Immature natural killer cell (primary cell): ENCODE measurements at regions not wholly inside any gene's neighbourhood (a gene's known extent, or its start where the extent isn't known, plus 50 kb on each side); places are given as distances from the start of the nearest gene placed in this dataset.

ENCODE experiments used
- DNase-seq, 3 donors: peaks; one replicate each; pipeline ENCODE4 v3.0.0; 2022; ENCODE audit warnings: mixed read lengths in 1 of 3
- H3K27ac Mint-ChIP-seq, 6 donors: one replicate each; pipeline ENCODE4 v1.8.0; 2020; ENCODE audit warnings: mixed read lengths in 6 of 6, mild to moderate bottlenecking in 5 of 6, inconsistent platforms in 4 of 6, moderate library complexity in 3 of 6
- H3K27me3 Mint-ChIP-seq, 3 donors: one replicate each; pipeline ENCODE4 v1.8.0; 2020 to 2021; ENCODE audit warnings: low read depth in 3 of 3, mild to moderate bottlenecking in 3 of 3, mixed read lengths in 3 of 3, moderate library complexity in 3 of 3, inconsistent platforms in 1 of 3
- H3K36me3 Mint-ChIP-seq, 3 donors: one replicate each; pipeline ENCODE4 v1.8.0; 2020; ENCODE audit warnings: mixed read lengths in 3 of 3, inconsistent platforms in 2 of 3, mild to moderate bottlenecking in 2 of 3
- H3K4me1 Mint-ChIP-seq, 2 donors: one replicate each; pipeline ENCODE4 v1.8.0; 2020; ENCODE audit warnings: inconsistent platforms in 2 of 2, mild to moderate bottlenecking in 2 of 2, mixed read lengths in 2 of 2, moderate library complexity in 1 of 2
- H3K4me3 Mint-ChIP-seq, 5 donors: one replicate each; pipeline ENCODE4 v1.8.0; 2020; ENCODE audit warnings: mild to moderate bottlenecking in 5 of 5, mixed read lengths in 5 of 5, inconsistent platforms in 3 of 5, moderate library complexity in 3 of 5
- H3K9me3 Mint-ChIP-seq, 6 donors: one replicate each; pipeline ENCODE4 v1.8.0; 2020; ENCODE audit warnings: mild to moderate bottlenecking in 6 of 6, mixed read lengths in 6 of 6, inconsistent platforms in 4 of 6, moderate library complexity in 3 of 6

DNA sequence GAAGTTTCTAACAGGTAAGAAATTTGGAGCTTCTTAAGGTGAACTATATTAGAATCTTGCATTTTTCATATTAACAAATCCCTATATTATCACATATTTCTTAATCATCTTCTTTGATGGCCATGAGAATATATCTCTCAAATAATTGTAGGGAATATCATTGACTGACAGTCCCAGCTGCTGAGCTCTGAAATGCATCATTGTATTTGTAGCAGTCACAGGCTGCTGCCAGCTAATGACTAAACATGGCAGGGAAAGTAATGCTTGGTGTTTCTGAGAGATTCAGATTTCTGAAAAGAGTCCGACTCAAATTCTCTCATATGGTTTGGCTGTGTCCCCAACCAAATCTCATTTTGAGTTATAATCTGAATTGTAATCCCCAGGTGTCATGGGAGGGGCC, 171.9 kb downstream of the TRAM1L1 start:
- no peak overlapping the region for H3K4me3 Mint-ChIP-seq
- peaks cover 11 to 45% (median 18%) of the 10 kb centered on the region in 6 donors for H3K9me3 Mint-ChIP-seq
- H3K27ac Mint-ChIP-seq = no peak overlapping the region
- no peaks in the 10 kb centered on the region for H3K36me3 Mint-ChIP-seq
- no peaks in the 10 kb centered on the region for H3K4me1 Mint-ChIP-seq
- DNase-seq = no peak
- no peaks in the 10 kb centered on the region for H3K27me3 Mint-ChIP-seq

DNA sequence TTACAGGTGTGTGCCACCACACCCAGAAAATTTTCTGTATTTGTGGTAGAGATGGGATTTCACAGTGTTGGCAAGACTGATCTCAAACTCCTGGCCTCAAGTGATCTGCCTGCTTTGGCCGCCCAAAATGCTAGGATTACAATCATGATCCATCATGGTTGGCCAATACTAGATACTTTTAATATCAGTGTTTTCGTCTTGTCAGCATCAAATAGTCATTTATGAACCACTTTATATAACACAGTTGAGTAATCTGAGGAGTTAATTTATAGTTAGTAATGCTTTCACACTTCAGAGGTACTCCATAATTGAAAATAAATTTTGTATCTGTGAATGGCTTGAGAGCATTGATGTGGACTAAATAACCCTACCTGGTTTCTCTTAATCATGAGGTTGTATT, 178.6 kb downstream of the TRAM1L1 start:
- Mint-ChIP-seq H3K27me3 (no peaks in the 10 kb centered on the region), H3K9me3 (peaks cover 0 to 52% (median 26%) of the 10 kb centered on the region in 6 donors), H3K27ac (no peak overlapping the region), H3K4me1 (no peaks in the 10 kb centered on the region), H3K36me3 (no peaks in the 10 kb centered on the region), H3K4me3 (no peak overlapping the region)
- DNase-seq = no peak

DNA sequence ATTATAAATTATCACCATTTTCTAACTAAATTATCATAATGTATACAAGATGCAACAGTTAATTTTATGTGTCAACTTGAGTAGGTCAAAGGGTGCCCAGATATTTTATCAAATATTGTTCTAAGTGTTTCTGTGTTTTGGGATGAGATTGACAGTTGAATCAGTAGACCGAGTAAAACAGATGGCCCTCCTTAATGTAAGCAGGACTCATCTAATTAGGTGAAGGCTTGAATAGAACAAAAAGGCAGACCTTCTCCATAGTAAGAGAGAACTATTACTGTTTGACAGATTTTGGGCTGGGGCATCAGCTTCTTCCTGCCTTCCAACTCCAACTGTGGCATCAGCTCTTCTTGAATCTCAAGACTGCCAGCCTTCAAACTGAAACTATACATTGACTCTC, 185.8 kb downstream of the TRAM1L1 start:
- no peaks in the 10 kb centered on the region for H3K4me1 Mint-ChIP-seq
- peaks cover 4 to 44% (median 24%) of the 10 kb centered on the region in 6 donors for H3K9me3 Mint-ChIP-seq
- H3K4me3 Mint-ChIP-seq = no peak overlapping the region
- no peak for DNase-seq
- peaks cover 0 to 1% (median 0%) of the 10 kb centered on the region in 3 donors for H3K27me3 Mint-ChIP-seq
- H3K27ac Mint-ChIP-seq = no peak overlapping the region
- H3K36me3 Mint-ChIP-seq = no peaks in the 10 kb centered on the region

- no peaks in the 10 kb centered on the region for H3K4me1 Mint-ChIP-seq
- DNase-seq = no peak
- H3K9me3 Mint-ChIP-seq = peaks cover 6 to 21% (median 11%) of the 10 kb centered on the region in 6 donors
- H3K4me3 Mint-ChIP-seq = no peak overlapping the region
- no peak overlapping the region for H3K27ac Mint-ChIP-seq
- no peaks in the 10 kb centered on the region for H3K36me3 Mint-ChIP-seq
- H3K27me3 Mint-ChIP-seq = no peaks in the 10 kb centered on the region
Measured at GRCh38 chr4:116885579-116885978, 199.8 kb downstream of the TRAM1L1 start.

GRCh38 chr4:116882503-116882902, 202.9 kb downstream of the TRAM1L1 start:
- Mint-ChIP-seq H3K27ac (no peak overlapping the region), H3K36me3 (no peaks in the 10 kb centered on the region), H3K27me3 (no peaks in the 10 kb centered on the region), H3K4me1 (no peaks in the 10 kb centered on the region), H3K4me3 (no peak overlapping the region), H3K9me3 (peaks cover 6 to 23% (median 13%) of the 10 kb centered on the region in 6 donors)
- DNase-seq = no peak

- no peak for DNase-seq
- no peaks in the 10 kb centered on the region for H3K4me1 Mint-ChIP-seq
- H3K4me3 Mint-ChIP-seq = no peak overlapping the region
- peaks cover 6 to 18% (median 13%) of the 10 kb centered on the region in 6 donors for H3K9me3 Mint-ChIP-seq
- no peak overlapping the region for H3K27ac Mint-ChIP-seq
- no peaks in the 10 kb centered on the region for H3K27me3 Mint-ChIP-seq
- H3K36me3 Mint-ChIP-seq = no peaks in the 10 kb centered on the region
Measured at GRCh38 chr4:116881077-116881476, 204.3 kb downstream of the TRAM1L1 start.

DNA sequence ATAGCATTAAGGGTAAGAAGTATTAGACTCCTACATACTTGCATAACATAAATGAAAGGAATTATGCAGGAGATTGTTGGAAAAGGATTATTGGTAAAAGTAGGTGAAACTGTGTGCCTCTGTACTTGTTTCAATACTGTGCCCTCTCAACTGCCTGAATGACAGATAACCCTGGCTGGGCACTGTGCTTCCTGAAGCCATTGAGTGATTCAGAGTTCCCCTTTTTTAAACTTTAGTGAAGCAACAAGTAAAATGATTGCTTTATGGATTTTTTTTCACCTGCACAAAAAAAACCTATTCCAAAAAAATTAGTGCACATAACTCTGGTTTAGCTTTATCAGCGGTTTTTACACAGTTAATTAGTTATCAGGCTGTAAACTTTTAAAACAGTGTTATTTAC, 204.8 kb downstream of the TRAM1L1 start:
- DNase-seq = no peak
- no peak overlapping the region for H3K4me3 Mint-ChIP-seq
- H3K4me1 Mint-ChIP-seq = no peaks in the 10 kb centered on the region
- H3K27ac Mint-ChIP-seq = no peak overlapping the region
- H3K36me3 Mint-ChIP-seq = no peaks in the 10 kb centered on the region
- peaks cover 6 to 16% (median 13%) of the 10 kb centered on the region in 6 donors for H3K9me3 Mint-ChIP-seq
- H3K27me3 Mint-ChIP-seq = no peaks in the 10 kb centered on the region

- no peaks in the 10 kb centered on the region for H3K36me3 Mint-ChIP-seq
- H3K27me3 Mint-ChIP-seq = no peaks in the 10 kb centered on the region
- H3K27ac Mint-ChIP-seq = no peak overlapping the region
- H3K9me3 Mint-ChIP-seq = peaks cover under 1 to 12% (median 7%) of the 10 kb centered on the region in 6 donors
- no peaks in the 10 kb centered on the region for H3K4me1 Mint-ChIP-seq
- no peak for DNase-seq
- no peak overlapping the region for H3K4me3 Mint-ChIP-seq
Measured at GRCh38 chr4:116878280-116878679, 207.1 kb downstream of the TRAM1L1 start.

DNA sequence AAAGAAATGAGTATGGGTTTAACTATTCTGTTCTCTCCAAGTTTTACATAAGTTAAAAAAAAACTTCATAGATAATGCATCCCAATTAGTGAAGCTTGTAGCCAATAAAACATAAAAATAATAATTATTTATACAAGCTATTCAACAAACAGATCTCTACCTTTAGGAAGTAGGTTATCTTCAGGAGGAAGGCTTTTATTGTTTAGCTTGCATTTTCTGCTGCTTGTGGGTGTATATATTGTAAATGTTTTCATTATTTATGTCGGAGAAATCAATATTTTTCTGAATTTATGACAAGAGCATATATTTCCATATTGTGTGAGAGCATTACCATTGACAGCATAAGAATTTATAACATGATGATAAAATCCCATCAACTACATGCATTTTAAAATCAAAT, 208.3 kb downstream of the TRAM1L1 start:
- Mint-ChIP-seq H3K27me3 (no peaks in the 10 kb centered on the region), H3K36me3 (no peaks in the 10 kb centered on the region), H3K27ac (no peak overlapping the region), H3K4me3 (no peak overlapping the region), H3K9me3 (peaks cover 0 to 14% (median 6%) of the 10 kb centered on the region in 6 donors), H3K4me1 (no peaks in the 10 kb centered on the region)
- no peak for DNase-seq

DNA sequence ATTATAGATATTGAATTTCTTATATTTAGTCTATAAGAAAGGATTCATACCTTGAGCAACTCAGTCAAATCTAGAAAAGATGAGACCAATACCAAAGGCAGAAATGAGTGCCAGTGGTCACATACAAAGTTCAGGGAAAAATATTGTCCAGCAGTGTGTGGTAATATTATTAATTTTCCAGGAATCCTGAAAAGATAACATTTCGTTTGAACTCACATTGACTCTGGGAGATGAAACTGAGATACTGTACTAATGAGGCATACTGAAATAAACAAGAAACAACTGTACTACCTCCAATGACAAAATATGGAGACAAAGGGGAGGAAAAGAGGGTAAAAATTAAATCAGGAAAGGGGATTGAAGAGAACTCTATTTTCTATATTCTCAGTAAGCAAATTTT, 212.4 kb downstream of the TRAM1L1 start:
- Mint-ChIP-seq H3K4me1 (no peaks in the 10 kb centered on the region), H3K4me3 (no peak overlapping the region), H3K27ac (no peak overlapping the region), H3K36me3 (peaks cover 0 to 3% (median 0%) of the 10 kb centered on the region in 3 donors), H3K9me3 (peaks cover 0 to 17% (median 9%) of the 10 kb centered on the region in 6 donors), H3K27me3 (no peaks in the 10 kb centered on the region)
- no peak for DNase-seq

DNA sequence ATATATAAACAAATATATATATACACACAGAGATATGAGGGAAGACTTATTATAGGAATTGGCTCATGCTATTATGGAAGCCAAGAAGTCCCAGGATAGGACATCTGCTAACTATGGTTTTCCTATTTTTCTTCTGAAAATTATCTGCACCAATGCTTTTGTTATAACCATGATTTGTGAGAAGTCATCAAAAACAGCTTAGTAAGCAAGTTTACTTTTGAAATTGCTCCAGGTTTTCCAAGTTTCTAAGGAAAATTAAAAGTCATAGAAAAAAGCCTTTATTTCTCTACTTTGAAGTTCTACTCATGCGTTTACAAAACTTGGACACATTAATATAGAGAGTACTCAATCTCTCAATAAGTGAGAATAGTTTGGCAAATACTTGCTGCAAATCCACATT, 213.1 kb downstream of the TRAM1L1 start:
- Mint-ChIP-seq H3K4me1 (no peaks in the 10 kb centered on the region), H3K9me3 (peaks cover 0 to 17% (median 9%) of the 10 kb centered on the region in 6 donors), H3K27me3 (no peaks in the 10 kb centered on the region), H3K4me3 (no peak overlapping the region), H3K27ac (no peak overlapping the region), H3K36me3 (peaks cover 0 to 3% (median 0%) of the 10 kb centered on the region in 3 donors)
- no peak for DNase-seq

DNA sequence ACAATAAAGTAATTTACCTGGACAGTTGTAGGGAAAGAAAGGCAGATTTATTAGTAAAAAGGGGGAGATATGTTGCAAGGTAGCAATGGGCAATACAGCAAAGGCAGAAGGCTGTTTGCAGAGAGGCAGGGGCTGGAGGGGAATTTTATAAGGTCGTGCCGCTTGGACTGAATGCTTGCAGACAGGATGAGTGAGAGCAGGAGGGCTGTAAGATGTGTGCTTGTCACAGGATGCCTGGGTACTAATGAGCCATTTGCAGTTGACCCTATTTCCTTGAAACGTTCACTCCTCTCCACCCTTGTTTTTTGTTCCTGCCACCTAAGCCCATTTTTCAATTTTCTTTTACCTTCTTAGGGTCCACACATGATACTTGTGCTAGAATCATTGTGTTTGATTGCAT, 214.7 kb downstream of the TRAM1L1 start:
- Mint-ChIP-seq H3K27ac (no peak overlapping the region), H3K4me1 (no peaks in the 10 kb centered on the region), H3K27me3 (no peaks in the 10 kb centered on the region), H3K36me3 (peaks cover 0 to 3% (median 0%) of the 10 kb centered on the region in 3 donors), H3K4me3 (no peak overlapping the region), H3K9me3 (peaks cover 0 to 21% (median 14%) of the 10 kb centered on the region in 6 donors)
- DNase-seq = no peak

GRCh38 chr4:116866106-116866505, 219.3 kb downstream of the TRAM1L1 start:
- H3K27me3 Mint-ChIP-seq = peaks cover 0 to 1% (median 0%) of the 10 kb centered on the region in 3 donors
- no peak overlapping the region for H3K27ac Mint-ChIP-seq
- DNase-seq = no peak
- H3K4me3 Mint-ChIP-seq = no peak overlapping the region
- peaks cover 0 to 3% (median 0%) of the 10 kb centered on the region in 3 donors for H3K36me3 Mint-ChIP-seq
- H3K4me1 Mint-ChIP-seq = no peaks in the 10 kb centered on the region
- peaks cover under 1 to 22% (median 11%) of the 10 kb centered on the region in 6 donors for H3K9me3 Mint-ChIP-seq

GRCh38 chr4:116862592-116862991, 222.8 kb downstream of the TRAM1L1 start:
- H3K9me3 Mint-ChIP-seq = peaks cover 0 to 32% (median 8%) of the 10 kb centered on the region in 6 donors
- no peaks in the 10 kb centered on the region for H3K36me3 Mint-ChIP-seq
- no peak for DNase-seq
- no peak overlapping the region for H3K4me3 Mint-ChIP-seq
- no peak overlapping the region for H3K27ac Mint-ChIP-seq
- peaks cover 0 to 1% (median 0%) of the 10 kb centered on the region in 3 donors for H3K27me3 Mint-ChIP-seq
- no peaks in the 10 kb centered on the region for H3K4me1 Mint-ChIP-seq

- Mint-ChIP-seq H3K27me3 (peaks cover 0 to 1% (median 0%) of the 10 kb centered on the region in 3 donors), H3K36me3 (no peaks in the 10 kb centered on the region), H3K4me1 (no peaks in the 10 kb centered on the region), H3K27ac (no peak overlapping the region), H3K9me3 (peaks cover 0 to 25% (median 6%) of the 10 kb centered on the region in 6 donors), H3K4me3 (no peak overlapping the region)
- no peak for DNase-seq
Measured at GRCh38 chr4:116860891-116861290, 224.5 kb downstream of the TRAM1L1 start.
